ENCODE measurements at regions not wholly inside any gene's neighbourhood (a gene's known extent, or its start where the extent isn't known, plus 50 kb on each side); places are given as distances from the start of the nearest gene placed in this dataset.

DNA sequence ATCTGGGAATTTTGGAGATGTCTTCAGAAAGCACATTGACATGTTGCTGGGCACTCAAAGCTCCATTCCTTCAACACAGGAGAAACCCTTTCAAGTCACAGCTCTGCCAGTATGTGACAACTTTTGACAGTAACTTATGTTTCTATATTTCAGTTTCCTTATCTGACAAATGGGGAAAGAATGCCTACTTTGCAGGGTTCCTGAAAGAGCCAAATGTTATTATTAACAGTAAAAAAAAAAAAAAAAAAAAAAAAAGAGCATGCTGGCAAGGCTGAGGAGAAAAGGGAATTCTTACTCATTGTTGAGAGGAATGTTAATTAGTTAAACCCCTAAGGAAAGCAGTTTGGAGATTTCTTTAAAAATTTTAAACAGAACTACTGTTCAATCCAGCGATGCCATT is 272.5 kb upstream of the TGFBR2 start:
- Histone ChIP-seq H3K36me3 (ENCODE audit: insufficient read depth, low read length) (no peaks in the 10 kb centered on the region), H3K9me2 (replicated peaks; ENCODE audit: low read depth, low read length) (no peaks in the 10 kb centered on the region), H3K9ac (ENCODE audit: low read depth, low read length, poor library complexity, severe bottlenecking) (no peak overlapping the region), H3K9me3 (ENCODE audit: insufficient read depth, low read depth, low read length) (no peaks in the 10 kb centered on the region; the same call in 1 of the 2 replicates), H2AFZ (ENCODE audit: low read length) (no peak overlapping the region), H3K79me2 (ENCODE audit: insufficient read depth, low read length) (no peaks in the 10 kb centered on the region), H3F3A (ENCODE audit: low read depth) (no peaks in the 10 kb centered on the region), H3K4me1 (ENCODE audit: insufficient read depth, low read length, poor library complexity, severe bottlenecking) (no peaks in the 10 kb centered on the region), H3K27me3 (ENCODE audit: insufficient read depth, low read length, poor library complexity, severe bottlenecking) (no peaks in the 10 kb centered on the region), H4K20me1 (ENCODE audit: insufficient read depth, low read length, poor library complexity, severe bottlenecking) (no peaks in the 10 kb centered on the region), H3K4me2 (ENCODE audit: low read depth, low read length, poor library complexity, severe bottlenecking) (no peak overlapping the region), H3K4me3 (ENCODE audit: low read length, poor library complexity, severe bottlenecking) (no peak overlapping the region)
- no peak for TF ChIP-seq EZH2phosphoT487 (IDR thresholded peaks at IDR 0.05; ENCODE audit: borderline replicate concordance)
- TF ChIP-seq, protein P1, sequence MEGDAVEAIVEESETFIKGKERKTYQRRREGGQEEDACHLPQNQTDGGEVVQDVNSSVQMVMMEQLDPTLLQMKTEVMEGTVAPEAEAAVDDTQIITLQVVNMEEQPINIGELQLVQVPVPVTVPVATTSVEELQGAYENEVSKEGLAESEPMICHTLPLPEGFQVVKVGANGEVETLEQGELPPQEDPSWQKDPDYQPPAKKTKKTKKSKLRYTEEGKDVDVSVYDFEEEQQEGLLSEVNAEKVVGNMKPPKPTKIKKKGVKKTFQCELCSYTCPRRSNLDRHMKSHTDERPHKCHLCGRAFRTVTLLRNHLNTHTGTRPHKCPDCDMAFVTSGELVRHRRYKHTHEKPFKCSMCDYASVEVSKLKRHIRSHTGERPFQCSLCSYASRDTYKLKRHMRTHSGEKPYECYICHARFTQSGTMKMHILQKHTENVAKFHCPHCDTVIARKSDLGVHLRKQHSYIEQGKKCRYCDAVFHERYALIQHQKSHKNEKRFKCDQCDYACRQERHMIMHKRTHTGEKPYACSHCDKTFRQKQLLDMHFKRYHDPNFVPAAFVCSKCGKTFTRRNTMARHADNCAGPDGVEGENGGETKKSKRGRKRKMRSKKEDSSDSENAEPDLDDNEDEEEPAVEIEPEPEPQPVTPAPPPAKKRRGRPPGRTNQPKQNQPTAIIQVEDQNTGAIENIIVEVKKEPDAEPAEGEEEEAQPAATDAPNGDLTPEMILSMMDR (conservative IDR thresholded peaks at IDR 0.05; ENCODE audit: low read length), result no peak

DNA sequence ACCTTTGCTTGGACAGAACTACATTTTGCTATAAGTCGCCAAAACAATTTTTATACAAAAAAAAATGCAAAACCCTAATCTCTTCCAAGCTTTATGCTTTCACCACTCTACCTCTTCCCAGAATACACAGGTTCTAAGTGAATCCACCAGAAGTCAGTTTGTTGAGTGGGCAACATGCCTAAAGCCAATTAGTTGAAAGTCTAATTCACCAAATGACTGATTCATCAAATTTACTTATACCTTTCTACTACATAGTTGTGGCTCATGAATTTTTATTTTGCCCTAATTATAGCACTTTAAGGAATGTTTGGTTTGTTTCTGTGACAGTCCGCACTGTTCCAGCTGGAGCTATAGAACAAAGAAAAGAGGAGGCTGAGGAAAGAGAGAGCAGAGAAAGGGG is 265.9 kb upstream of the TGFBR2 start:
- TF ChIP-seq EZH2phosphoT487 (IDR thresholded peaks at IDR 0.05; ENCODE audit: borderline replicate concordance), result no peak
- TF ChIP-seq, protein P1 (conservative IDR thresholded peaks at IDR 0.05; ENCODE audit: low read length), result no peak
- Histone ChIP-seq H3K4me3 (ENCODE audit: low read length, poor library complexity, severe bottlenecking) (no peak overlapping the region), H3K79me2 (ENCODE audit: insufficient read depth, low read length) (no peaks in the 10 kb centered on the region), H4K20me1 (ENCODE audit: insufficient read depth, low read length, poor library complexity, severe bottlenecking) (no peaks in the 10 kb centered on the region), H3K27me3 (ENCODE audit: insufficient read depth, low read length, poor library complexity, severe bottlenecking) (no peaks in the 10 kb centered on the region), H3K9ac (ENCODE audit: low read depth, low read length, poor library complexity, severe bottlenecking) (no peak overlapping the region), H3K4me2 (ENCODE audit: low read depth, low read length, poor library complexity, severe bottlenecking) (no peak overlapping the region), H2AFZ (ENCODE audit: low read length) (no peak overlapping the region), H3F3A (ENCODE audit: low read depth) (no peaks in the 10 kb centered on the region), H3K9me3 (ENCODE audit: insufficient read depth, low read depth, low read length) (no peaks in the 10 kb centered on the region; the same call in 1 of the 2 replicates), H3K9me2 (replicated peaks; ENCODE audit: low read depth, low read length) (no peaks in the 10 kb centered on the region), H3K4me1 (ENCODE audit: insufficient read depth, low read length, poor library complexity, severe bottlenecking) (no peaks in the 10 kb centered on the region), H3K36me3 (ENCODE audit: insufficient read depth, low read length) (no peaks in the 10 kb centered on the region)

DNA sequence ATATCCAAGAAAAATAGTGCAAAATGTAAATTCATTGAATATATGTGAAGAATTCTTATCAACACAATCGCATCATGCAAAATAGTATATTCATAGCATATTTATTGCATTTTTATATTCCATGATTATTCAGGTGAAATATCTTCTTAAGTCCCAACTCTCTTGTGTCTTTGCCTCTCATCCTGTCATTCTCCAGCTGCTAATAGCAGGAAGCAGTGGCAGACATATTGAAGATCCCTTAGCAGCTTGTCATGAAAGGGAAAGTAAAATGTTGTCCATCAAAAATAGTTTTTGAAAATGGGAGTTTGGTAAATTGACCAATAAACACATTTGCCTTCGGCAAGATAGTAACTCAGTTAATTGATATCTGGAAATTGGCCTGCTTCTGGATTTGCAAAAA is 265.3 kb upstream of the TGFBR2 start:
- Histone ChIP-seq H3F3A (ENCODE audit: low read depth) (no peaks in the 10 kb centered on the region), H3K9ac (ENCODE audit: low read depth, low read length, poor library complexity, severe bottlenecking) (no peak overlapping the region), H3K4me1 (ENCODE audit: insufficient read depth, low read length, poor library complexity, severe bottlenecking) (no peaks in the 10 kb centered on the region), H3K9me2 (replicated peaks; ENCODE audit: low read depth, low read length) (no peaks in the 10 kb centered on the region), H3K27me3 (ENCODE audit: insufficient read depth, low read length, poor library complexity, severe bottlenecking) (no peaks in the 10 kb centered on the region), H4K20me1 (ENCODE audit: insufficient read depth, low read length, poor library complexity, severe bottlenecking) (no peaks in the 10 kb centered on the region), H3K4me3 (ENCODE audit: low read length, poor library complexity, severe bottlenecking) (no peak overlapping the region), H2AFZ (ENCODE audit: low read length) (no peak overlapping the region), H3K79me2 (ENCODE audit: insufficient read depth, low read length) (no peaks in the 10 kb centered on the region), H3K9me3 (ENCODE audit: insufficient read depth, low read depth, low read length) (no peaks in the 10 kb centered on the region; the same call in 1 of the 2 replicates), H3K36me3 (ENCODE audit: insufficient read depth, low read length) (no peaks in the 10 kb centered on the region), H3K4me2 (ENCODE audit: low read depth, low read length, poor library complexity, severe bottlenecking) (no peak overlapping the region)
- TF ChIP-seq, protein P1 (conservative IDR thresholded peaks at IDR 0.05; ENCODE audit: low read length), result no peak
- TF ChIP-seq EZH2phosphoT487 (IDR thresholded peaks at IDR 0.05; ENCODE audit: borderline replicate concordance), result no peak
